ENCODE measurements at regions not wholly inside any gene's neighbourhood (a gene's known extent, or its start where the extent isn't known, plus 50 kb on each side); places are given as distances from the start of the nearest gene placed in this dataset.

- TF ChIP-seq CTCF (IDR thresholded peaks at IDR 0.05) (no peak), JUN (CRISPR knock-in tag; IDR thresholded peaks at IDR 0.05) (no peak), SMAD3 (CRISPR knock-in tag; IDR thresholded peaks at IDR 0.05; ENCODE audit: borderline replicate concordance) (no peak), ESRRA (CRISPR knock-in tag; IDR thresholded peaks at IDR 0.05; ENCODE audit: borderline replicate concordance) (no peak)
Observed at GRCh38 chr7:82600531-82600930, 157.0 kb upstream of the CACNA2D1 start.
